ENCODE measurements at regions not wholly inside any gene's neighbourhood (a gene's known extent, or its start where the extent isn't known, plus 50 kb on each side); places are given as distances from the start of the nearest gene placed in this dataset.

GRCh38 chr3:27644941-27645340, 77.2 kb downstream of the EOMES start:
- no peak overlapping the region for H3K27ac ChIP-seq
- DNase-seq (no peak), ATAC-seq (no peak)
- no peaks in the 10 kb centered on the region for H3K27me3 ChIP-seq
- 70 to 73% methylated on average over 4 of the region's 4 CpGs for WGBS, 2 donors
- peaks cover 13% of the 10 kb centered on the region for H3K4me1 ChIP-seq
- no peak for TF ChIP-seq CTCF (IDR thresholded peaks at IDR 0.05)
- no peak for TF ChIP-seq POLR2A (IDR thresholded peaks at IDR 0.05)
- no peak overlapping the region for H3K4me3 ChIP-seq
- H3K36me3 ChIP-seq (replicated peaks in 1 of 2; ENCODE audit: insufficient read depth in 1 of 2, low read depth in 2 of 2) = no peaks in the 10 kb centered on the region
- intact Hi-C loops (cut with DNase I) = no loop called here
- H3K9me3 ChIP-seq = no peaks in the 10 kb centered on the region

DNA sequence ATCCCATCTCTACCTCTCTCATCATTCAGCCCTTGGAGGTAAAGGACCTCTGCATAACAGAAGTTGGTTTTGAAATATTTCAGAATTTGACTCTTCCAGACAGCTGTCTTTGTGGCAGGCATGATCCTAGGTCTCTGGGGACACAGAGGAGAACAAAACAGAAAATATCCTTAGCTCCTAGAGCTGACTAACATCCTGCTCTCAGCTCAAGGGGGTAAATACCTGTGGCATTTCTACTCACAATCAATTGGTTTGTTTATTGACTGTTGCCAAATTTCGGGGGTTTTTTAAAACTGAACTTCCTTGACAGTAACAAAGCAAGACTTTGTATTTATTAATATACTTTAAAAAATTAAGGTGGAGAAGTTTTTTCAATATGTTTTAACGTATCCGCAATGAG, 78.8 kb downstream of the EOMES start:
- peak overlapping the region in 1 of 4 donors; percentile 30 for H3K27ac ChIP-seq

DNA sequence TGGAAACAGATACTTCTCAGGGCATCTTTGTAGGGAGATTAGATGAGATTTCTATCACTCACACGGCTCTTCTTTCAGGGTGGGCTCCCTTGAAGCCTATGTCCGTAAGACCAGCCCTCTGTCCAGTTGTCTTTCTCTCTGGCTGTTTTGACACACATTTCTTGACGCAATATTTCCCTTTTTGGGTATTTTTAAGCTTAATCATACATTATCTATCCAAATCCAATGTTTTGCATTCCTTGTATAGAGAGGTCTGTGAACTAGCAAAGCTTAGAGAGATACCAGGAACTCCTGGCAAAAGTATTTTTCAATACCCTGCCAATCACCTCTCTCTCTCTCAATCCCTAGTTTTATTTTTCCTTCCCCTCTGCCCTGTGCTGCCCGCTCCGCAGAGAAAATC, 79.3 kb downstream of the EOMES start:
- no peak overlapping the region for H3K4me3 ChIP-seq
- H3K4me1 ChIP-seq = peaks cover 13% of the 10 kb centered on the region
- no peaks in the 10 kb centered on the region for H3K9me3 ChIP-seq
- intact Hi-C loops (cut with DNase I) = no loop called here
- H3K27me3 ChIP-seq = no peaks in the 10 kb centered on the region
- DNase-seq (no peak), ATAC-seq (no peak)
- H3K27ac ChIP-seq = peak overlapping the region in 1 of 4 donors; percentile 30
- no peaks in the 10 kb centered on the region for H3K36me3 ChIP-seq (replicated peaks in 1 of 2; ENCODE audit: insufficient read depth in 1 of 2, low read depth in 2 of 2)
- WGBS, 2 donors = 54 to 57% methylated on average over 5 of the region's 5 CpGs
- TF ChIP-seq POLR2A (IDR thresholded peaks at IDR 0.05) = no peak
- no peak for TF ChIP-seq CTCF (IDR thresholded peaks at IDR 0.05)

More for the DNA sequence above, 78.8 kb downstream of the EOMES start:
- H3K4me1 ChIP-seq = peaks cover 13% of the 10 kb centered on the region
- intact Hi-C loops (cut with DNase I) = no loop called here
- H3K4me3 ChIP-seq = no peak overlapping the region
- ATAC-seq (no peak), DNase-seq (no peak)
- H3K27me3 ChIP-seq = no peaks in the 10 kb centered on the region
- no peak for TF ChIP-seq CTCF (IDR thresholded peaks at IDR 0.05)
- TF ChIP-seq POLR2A (IDR thresholded peaks at IDR 0.05) = no peak
- no peaks in the 10 kb centered on the region for H3K36me3 ChIP-seq (replicated peaks in 1 of 2; ENCODE audit: insufficient read depth in 1 of 2, low read depth in 2 of 2)
- WGBS, 2 donors = 31 to 45% methylated on average over 3 of the region's 3 CpGs
- no peaks in the 10 kb centered on the region for H3K9me3 ChIP-seq

DNA sequence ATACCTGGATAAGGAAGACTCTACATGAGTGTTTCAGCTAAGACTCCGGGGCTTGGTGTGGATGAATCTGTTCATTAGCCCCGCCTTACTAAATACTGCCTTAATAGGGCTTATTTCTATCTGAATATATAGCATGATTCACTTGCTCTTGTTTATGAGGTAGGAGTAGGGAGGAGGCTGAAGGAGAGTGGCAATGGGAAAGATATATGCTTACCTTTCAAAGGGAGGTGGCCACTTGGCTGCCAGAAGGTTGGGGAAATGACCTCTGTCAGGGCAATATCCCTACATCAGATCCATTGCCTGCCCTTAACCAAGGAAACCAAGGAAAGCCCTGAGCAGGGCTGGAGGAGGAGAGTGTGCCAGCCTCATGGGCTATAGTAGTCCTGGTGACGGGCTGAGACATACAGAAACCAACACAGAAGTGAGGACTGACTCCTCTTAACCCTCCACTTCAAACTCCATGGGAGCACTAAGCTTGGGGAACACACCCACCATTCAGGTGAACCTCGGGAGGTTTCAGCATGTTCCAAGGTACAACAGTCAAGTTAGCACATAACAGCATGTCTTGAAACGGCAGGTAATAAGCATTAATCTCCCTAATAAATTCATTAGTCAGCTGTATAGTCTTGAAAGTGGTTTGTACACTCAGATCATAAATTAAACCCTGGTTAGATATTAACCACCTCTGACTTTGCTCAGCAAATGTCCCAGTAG, 80.1 kb downstream of the EOMES start:
- Histone ChIP-seq H3K4me1 (peaks cover 13% of the 10 kb centered on the region), H3K9me3 (no peaks in the 10 kb centered on the region), H3K27ac (peak overlapping the region in 1 of 4 donors; percentile 32), H3K36me3 (replicated peaks in 1 of 2; ENCODE audit: insufficient read depth in 1 of 2, low read depth in 2 of 2) (no peaks in the 10 kb centered on the region), H3K4me3 (no peak overlapping the region), H3K27me3 (no peaks in the 10 kb centered on the region)
- intact Hi-C loops (cut with DNase I) = no loop called here
- TF ChIP-seq POLR2A (IDR thresholded peaks at IDR 0.05) (no peak), CTCF (IDR thresholded peaks at IDR 0.05) (no peak)
- DNase-seq = no peak
- ATAC-seq = peak; percentile 67
- 59% methylated on average over 5 of the region's 5 CpGs for WGBS, 2 donors

DNA sequence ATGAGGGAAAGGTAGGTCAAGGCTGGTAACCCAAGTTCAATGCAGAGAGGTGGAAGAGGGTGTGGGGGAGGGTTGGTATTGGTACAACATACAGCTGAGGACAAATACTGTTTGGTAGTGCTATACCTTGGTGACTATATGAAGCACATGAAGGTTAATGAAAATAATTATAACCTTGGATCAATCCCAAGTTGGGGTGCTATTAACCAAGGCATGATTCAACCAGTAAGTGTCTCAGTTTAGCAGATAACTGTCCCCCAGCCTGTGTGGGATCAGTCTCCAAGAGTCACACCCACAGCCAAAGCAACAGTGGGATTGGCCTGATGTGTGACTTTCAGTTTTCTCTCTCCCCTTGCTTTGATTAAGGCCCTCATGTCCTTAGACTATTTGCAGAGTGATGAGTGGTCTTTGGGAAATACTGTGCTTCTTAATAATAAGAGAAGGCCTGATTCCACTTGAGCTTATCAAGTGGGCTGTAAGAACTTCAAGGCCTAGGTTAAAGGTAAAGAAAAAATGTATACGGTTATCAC, 80.8 kb downstream of the EOMES start:
- Histone ChIP-seq H3K36me3 (replicated peaks in 1 of 2; ENCODE audit: insufficient read depth in 1 of 2, low read depth in 2 of 2) (no peaks in the 10 kb centered on the region), H3K27me3 (no peaks in the 10 kb centered on the region), H3K27ac (no peak overlapping the region), H3K4me3 (no peak overlapping the region), H3K4me1 (peaks cover 13% of the 10 kb centered on the region), H3K9me3 (no peaks in the 10 kb centered on the region)
- ATAC-seq = no peak
- TF ChIP-seq CTCF (IDR thresholded peaks at IDR 0.05) (no peak), POLR2A (IDR thresholded peaks at IDR 0.05) (no peak)
- no peak for DNase-seq
- 65 to 66% methylated on average over 1 of the region's 1 CpG for WGBS, 2 donors
- intact Hi-C loops (cut with DNase I) = no loop called here

All from body of pancreas (tissue), 4 donors.